ENCODE measurements at regions not wholly inside any gene's neighbourhood (a gene's known extent, or its start where the extent isn't known, plus 50 kb on each side); places are given as distances from the start of the nearest gene placed in this dataset.
A peak's percentile ranks its signal among the peaks of the same experiment; 100 is the strongest.
"Not testable (repeated sequence)": the region's sequence is repeated elsewhere in the genome, so short reads cannot be mapped to it uniquely, and the experiment has no call there.

DNA sequence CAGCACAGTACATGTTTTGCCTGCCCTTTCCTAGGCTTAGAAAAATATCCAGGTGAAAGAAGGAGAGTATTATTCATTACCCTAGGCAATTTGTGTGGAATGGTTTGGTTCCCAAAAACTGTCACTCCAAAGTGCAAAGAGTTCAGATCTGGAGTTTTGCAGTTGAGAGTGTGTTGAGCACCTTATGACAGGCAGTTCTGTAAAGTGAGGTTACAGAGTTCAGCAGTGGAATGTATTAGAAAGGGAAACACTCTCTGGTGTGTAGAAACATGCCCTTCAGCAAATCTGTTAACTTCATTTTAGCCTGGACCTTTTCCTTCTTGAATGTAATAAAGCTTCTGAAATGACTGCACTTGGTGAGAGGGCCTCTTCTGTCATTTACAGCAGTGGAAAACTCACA, 154.0 kb upstream of the SSTR1 start:
- DNase-seq (ENCODE audit: low read depth in 2 of 2): no peak

DNA sequence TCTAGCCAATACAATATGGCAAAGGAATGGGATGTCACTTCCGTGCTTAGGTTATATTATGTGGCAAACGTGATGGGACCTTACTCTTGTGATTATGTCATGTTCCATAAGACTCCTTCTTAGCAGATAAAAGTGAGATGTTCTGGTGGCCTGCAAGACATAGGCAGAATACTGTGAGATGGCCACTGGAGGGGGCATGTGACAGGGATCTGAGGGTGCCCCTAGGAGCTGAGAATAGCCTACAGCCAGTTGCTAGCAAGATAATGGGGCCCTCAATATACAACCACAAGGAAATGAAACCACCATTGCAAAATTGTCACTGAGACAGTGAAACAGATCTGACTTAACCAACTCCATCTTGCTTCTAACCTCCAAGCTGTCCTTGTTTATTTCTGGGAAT, 151.4 kb upstream of the SSTR1 start:
- no peak for DNase-seq (ENCODE audit: low read depth in 2 of 2)

DNA sequence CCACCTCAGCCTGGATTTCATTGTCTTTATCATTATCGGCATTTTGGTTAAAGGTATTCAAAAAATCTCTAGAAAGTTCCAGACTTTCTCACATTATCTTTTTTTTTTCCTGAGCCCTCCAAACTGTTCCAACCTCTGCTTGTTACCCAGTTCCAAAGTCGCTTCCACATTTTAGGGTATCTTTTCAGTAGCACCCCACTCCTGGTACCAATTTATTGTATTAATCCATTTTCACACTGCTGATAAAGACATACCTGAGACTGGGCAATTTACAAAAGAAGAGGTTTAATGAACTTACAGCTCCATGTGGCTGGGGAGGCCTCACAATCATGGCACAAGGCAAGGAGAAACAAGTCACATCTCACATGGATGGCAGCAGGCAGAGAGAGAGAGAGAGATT, 145.5 kb upstream of the SSTR1 start:
- DNase-seq (ENCODE audit: low read depth in 2 of 2): not testable (repeated sequence)

DNA sequence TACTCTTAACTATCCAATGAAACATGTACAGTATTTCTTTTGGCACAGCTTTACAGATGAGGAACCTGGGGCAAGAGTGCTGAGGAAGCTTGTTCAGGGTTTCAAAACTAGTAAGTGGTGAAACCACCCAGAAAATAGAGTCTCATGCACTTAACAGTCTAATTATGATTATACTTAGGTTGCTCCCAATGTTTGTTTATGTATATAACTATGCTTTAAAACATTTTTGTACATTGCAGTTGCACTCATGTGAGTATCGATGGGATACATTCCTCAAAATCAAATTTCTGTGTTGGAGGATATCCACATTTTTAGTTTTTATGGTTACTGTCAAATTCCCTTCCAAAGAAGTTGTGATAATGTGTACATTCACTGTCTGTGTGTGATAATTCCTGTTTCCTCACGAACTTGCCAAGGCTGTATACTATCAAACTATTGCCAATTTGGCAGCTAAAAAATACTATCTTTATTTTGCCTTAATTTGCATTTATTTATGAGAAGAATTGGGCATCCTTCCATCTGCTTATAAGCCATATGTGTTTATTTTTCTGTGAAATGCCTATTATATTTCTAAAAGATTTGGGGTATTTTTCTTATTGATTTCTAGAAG, 143.9 kb upstream of the SSTR1 start:
- no peak for DNase-seq (ENCODE audit: low read depth in 2 of 2)

DNA sequence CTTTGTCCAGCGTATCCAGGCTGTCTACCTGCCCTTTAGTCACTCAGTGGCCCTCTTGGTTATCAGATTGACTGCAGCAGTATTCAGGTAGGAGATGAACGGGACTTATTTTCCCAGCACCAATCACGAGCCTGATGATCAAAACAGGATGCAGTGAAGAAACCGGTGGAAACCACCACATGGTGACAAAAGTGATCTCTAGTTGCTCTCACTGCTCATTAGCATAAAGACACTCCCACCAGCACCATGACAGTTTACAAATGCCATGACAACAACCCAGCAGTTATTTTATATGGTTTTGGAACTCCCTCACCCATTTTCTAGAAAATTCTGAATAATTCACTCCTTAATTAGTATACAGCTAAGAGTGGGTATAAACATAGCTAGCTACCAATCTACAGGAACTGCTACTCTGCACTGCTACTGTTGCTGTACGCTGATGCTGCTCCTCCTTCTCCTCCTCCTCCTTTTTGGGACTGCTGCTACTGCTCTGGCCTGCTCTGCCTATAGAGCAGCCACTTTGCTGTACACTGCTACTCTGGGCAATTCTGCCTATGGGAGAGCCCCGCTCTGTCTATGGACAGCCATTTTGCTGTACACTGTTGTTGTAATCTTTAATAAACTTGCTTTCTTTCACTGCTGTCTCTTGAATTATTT, 142.5 kb upstream of the SSTR1 start:
- DNase-seq (ENCODE audit: low read depth in 2 of 2): peak; percentile 15 to 28

DNA sequence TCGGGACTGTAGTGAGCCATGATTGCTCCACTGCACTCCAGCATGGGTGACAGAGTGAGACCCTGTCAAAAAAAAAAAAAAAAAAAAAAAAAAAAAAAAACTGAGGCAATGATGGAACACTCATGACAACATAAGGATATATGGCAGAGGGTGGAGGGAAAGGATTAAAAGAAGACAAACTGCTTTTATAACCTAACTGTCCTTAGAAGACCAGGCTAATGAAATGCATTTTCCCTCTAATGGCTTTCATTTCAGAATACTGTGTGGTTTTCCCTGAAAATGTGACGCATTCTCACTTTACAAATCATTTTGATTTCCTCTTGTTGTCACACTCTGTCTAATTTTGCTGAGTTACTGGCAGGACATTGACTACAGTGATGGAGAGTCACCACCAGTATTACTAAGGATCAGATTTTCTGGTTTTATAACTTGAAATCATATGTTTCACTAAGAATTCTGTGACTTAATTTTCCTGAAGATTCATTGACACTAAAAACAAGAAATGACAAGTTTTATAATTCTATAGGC, 137.6 kb upstream of the SSTR1 start:
- DNase-seq (ENCODE audit: low read depth in 2 of 2): no peak

DNA sequence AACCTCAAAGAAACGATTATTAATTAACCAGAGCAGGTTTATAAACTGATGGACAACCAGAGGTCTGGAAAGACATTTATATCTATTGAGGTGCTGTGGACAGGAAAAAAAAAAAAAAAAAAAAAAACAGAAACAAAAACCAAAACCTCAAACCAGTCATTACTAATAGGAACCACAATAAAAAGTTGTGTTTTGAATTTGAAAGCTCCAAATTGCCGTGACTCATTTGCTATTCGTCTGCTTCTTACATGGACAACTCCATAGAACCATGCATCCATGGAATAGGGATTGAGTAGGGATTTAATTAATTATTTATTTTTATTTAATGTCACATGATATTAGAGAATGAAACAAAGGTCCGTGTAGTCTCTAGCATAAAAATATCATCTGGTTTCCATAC, 134.1 kb upstream of the SSTR1 start:
- DNase-seq (ENCODE audit: low read depth in 2 of 2): no peak

DNA sequence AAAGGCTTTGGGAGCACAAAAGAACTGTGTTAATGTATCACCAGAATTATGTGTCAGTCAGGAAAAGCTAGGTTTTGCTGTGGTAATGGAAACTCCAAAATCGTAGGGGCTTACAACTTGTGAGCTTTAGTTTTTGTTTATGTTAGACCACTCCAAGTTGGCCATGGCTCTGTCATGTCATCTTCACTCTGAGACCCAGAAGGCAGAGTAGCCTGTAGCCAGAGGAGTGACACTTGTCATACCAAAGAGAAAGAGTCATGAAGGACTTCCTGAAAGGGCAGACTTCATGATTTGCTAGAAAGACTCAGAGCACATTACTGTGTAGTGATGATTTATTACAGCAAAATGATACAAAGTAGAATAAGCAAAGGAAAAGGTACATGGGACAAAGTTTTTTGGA, 133.6 kb upstream of the SSTR1 start:
- DNase-seq (ENCODE audit: low read depth in 2 of 2): no peak

DNA sequence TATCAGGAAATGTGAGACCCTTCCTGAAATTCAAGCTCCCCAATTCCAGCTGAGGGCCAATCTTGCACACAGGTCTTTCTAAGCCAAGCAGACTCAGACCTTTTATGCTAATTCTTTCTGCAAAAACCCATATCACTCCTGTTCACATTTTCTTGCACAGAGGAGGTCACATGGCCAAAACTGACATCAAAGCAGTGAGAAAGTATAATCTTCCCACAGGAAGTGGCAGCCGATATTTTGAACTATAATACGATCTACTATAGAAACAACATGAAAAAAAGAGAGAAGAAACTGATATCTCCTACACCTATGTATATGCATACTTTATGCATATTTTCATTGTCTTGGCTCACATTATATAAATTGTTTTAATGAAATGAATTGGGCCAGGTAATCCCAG, 132.9 kb upstream of the SSTR1 start:
- no peak for DNase-seq (ENCODE audit: low read depth in 2 of 2)

DNA sequence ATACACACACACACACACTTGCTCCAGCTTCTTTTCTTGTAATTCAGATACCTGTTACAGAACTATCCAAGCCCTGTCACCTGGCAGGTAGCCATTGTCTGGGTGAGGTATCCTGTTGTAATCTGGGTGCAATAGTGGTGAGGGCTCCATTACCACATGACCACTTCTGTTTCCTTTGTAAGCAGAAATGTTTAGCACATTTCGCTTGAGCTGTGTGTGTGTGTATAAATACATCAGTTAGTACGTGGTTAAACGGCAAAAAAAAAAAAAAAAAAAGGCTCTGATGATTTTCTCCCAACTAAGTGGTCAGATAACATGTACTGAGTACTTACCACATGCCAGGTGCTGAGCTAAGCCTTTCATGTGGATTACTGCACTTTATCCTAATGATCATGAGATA, 129.3 kb upstream of the SSTR1 start:
- DNase-seq (ENCODE audit: low read depth in 2 of 2): peak in 1 of 2 donors; percentile 4

DNA sequence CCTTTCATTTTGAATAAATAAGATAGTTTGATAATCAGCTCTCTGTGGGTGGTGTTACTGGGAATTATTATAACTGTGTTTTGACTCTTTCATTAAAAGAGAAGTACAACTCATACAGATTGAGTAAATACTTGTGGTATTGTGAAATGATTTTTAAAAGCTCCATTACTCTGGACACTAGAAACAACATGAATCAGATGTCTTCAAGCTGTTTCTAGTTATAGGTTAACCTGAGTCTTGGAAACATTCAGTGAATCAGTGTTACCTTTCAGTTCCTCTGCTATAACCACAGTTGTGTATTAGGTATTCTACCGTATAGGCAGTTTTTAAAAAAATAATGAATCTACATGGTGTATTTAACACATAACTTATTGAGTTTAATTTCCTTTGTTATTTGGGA, 128.4 kb upstream of the SSTR1 start:
- no peak for DNase-seq (ENCODE audit: low read depth in 2 of 2)

DNA sequence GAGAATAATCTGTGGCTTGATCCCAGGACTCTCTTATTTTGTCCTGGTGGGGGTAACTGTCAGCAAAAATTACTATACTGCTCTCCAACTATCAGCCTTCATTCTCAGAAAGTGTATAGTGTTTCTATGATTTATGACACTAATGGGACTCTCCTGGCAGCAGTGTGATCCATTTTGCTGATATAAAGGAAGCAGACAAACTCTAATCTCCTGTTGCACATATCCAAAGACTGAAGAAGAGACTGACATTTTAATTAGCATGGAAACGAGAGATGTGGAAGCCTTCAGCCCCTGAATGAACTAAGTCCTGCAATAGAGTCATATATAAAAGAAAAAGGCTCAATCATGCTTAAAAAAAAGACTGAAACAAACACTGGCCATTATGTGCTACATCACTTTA, 127.8 kb upstream of the SSTR1 start:
- DNase-seq (ENCODE audit: low read depth in 2 of 2): no peak

DNA sequence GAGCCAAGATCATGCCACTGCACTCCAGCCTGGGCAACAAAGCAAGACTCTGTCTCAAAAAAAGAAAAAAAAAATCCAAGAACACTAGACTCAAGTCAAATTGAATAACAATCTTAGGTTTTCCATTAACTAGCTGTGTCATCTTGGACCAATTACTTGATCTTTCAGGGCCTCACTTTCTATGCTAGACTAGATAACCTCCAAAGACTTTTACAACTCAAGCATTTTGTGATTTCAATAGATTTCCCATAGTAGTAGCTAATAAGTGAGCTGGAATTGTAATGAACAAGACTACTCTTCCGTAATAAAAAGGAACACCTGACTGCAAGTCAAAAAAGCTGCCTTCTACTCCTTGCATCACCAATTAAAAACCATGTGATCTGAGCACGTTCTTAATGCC, 127.0 kb upstream of the SSTR1 start:
- DNase-seq (ENCODE audit: low read depth in 2 of 2): no peak

DNA sequence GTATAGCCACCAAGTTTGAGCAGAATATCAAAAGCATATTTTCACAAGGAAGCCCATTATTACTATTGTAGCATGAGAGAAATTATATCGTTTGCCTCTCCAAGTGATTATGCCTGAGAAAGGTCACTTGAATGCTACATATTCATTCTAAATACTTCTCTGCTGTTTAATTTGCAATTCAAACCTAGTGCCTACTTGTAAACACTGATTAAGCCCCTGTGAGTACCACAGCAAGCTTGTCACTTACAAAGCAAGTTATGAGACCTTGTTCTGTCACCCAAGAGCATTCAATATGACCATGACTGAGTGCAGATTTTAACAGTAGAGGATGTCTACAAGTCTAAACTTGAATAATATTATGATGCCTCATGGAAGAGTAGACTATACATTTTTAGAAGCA, 124.7 kb upstream of the SSTR1 start:
- DNase-seq (ENCODE audit: low read depth in 2 of 2): no peak

DNA sequence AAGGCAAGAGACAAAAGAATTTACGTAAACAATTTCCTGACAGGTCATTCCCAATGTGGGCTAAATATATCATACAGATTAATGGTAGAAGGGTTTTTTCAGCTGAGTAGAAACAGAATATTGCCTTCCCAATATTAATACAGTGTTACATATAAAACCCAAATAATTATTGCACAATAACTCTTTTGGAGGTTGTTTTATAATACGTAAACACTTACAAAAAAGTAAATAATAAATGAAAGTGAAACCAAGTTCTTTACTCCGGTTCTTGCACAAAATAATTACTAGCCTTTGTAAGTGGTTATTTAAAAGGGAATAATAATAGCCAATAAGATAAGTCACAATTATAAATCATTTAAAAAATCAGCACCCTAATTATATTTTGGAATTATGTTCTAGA, 118.6 kb upstream of the SSTR1 start:
- DNase-seq (ENCODE audit: low read depth in 2 of 2): no peak

DNA sequence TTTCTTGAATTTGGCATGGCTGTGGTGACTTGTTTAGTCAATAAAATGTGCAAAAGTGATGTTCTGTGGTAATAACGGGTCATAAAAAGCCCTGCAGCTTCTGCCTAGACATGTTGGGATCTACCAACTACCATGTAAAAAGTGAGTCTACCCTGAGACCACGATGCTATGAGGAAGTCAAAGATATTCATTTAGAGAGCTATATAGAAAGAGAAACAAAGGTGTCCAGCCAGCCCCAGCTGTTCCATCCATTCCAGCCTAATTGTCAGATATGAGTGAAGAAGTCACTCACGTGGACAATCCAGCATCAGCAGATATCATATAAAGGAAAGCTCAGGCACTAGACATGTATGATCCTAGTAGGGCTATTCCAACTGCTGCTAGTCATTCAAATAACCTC, 117.2 kb upstream of the SSTR1 start:
- no peak for DNase-seq (ENCODE audit: low read depth in 2 of 2)

DNA sequence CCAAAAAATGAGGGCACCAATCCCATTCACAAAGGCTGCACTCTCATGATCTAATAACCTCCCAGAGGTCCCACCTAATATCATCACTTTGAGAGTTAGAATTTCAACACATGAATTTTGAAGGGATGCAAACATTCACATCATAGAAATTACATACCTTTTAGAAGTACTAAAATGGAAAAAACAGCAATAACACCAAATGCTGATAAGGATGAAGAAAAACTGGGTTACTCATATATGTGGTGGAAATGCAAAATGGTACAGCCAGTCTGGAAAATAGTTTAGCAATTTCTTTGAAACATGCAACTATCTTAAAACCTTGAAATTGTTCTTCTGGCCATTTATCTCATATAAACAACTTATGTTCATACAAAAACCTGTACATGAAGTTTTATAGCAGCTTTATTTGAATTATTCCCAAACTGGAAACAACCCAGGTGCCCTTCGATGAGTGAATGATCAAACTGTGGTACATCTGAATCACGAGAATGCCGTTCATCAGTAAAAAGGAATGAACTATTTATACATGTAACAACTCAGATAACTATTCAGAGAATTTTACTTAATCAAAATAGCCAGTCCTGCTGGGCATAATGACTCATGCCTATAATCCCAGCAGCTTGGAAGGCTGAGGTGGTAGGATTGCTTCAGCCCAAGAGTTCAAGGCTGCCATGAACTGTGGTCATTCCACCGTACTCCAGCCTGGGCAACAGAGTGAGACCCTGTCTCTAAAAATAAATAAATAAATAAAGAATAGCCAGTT, 109.4 kb upstream of the SSTR1 start:
- DNase-seq (ENCODE audit: low read depth in 2 of 2): no peak

DNA sequence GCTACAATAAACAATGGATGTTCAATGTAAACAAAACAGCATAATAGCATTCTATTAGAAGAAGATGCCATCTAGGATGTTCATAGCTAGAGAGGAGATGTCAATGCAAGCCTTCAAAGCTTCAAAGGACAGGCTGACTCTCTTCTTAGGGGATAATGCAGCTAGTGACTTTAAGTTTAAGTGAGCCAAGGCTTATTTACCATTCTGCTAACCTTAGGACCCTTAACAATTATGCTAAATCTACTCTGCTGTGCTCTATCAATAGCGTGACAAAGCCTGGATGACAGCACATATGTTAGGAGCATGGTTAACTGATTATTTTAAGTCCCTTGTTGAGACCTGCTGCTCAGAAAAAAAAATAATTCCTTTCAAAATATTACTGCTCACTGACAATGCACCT, 106.0 kb upstream of the SSTR1 start:
- DNase-seq (ENCODE audit: low read depth in 2 of 2): no peak

DNA sequence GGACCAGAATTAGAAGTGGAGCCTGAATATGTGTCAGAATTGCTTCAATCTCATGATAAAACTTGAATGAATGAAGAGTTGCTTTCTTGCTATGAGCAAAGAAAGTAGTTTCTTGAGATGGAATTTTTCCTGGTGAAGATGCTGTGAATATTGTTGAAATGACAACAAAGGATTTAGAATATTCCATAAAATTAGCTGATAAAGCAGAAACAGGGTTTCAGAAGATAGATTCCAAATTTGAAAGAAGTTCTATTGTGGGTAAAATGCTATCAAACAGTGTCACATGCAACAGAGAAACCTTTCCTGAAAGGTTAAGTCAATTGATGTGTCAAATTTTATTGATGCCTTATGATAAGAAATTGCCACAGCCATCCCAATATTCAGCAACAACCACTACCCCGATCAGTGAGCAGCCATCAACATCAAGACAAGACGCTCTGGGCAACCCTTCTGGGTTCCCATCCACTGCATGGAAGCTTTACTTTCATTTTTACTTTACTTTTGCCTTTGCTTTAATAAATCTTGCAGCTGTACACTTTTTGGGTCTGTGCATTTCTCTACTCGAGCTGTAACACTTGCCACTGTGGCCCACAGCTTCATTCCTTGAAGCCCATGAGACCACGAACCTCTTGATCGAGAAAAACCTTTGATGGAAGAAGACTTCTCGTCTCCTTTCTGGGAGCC, 104.0 kb upstream of the SSTR1 start:
- no peak for DNase-seq (ENCODE audit: low read depth in 2 of 2)

DNA sequence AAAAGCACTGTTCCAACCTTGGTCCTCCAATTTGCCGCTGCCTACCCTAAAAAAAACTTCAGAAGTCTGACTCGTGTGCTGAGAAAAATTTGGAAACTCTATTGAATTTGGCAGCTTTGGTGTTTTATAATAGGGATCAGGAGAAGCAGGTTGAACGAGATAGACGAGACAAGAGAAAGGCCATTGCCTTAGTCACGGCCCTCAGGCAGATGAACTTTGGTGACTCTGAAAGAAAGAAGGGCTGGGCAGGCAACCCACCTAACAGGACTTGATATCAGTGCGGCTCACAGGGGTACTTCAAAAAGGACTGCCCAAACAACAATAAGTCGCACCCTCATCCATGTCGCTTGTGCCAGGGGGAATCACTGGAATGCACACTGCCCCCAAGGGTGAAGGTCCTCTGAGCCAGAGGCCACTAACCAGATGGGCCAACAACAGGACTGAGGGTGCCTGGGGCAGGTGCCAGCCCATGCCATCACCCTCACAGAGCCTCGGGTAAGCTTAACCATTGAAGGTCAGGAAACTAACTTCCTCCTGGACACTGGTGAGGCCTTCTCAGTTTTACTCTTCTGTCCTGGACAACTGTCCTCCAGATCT, 102.5 kb upstream of the SSTR1 start:
- DNase-seq (ENCODE audit: low read depth in 2 of 2): no peak

DNA sequence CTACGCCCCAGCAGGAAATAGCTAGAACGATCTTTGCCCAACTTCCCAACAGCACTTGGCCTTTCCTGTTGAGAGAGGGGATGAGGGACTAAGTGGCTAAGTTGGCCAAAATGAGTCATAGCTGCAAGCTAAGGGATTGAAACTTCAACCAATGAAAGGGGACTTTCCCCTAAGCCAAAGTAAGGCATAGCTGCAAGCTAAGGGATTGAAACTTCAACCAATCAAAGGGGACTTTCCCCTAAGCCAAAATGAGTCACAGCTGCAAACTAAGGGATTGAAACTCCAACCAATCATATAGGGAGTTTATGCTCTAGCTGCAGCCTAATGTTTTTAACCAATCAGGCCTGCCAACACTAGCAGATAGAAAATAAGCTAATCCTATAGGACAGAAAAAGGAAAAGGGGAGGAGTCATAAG, 100.5 kb upstream of the SSTR1 start:
- no peak for DNase-seq (ENCODE audit: low read depth in 2 of 2)

DNA sequence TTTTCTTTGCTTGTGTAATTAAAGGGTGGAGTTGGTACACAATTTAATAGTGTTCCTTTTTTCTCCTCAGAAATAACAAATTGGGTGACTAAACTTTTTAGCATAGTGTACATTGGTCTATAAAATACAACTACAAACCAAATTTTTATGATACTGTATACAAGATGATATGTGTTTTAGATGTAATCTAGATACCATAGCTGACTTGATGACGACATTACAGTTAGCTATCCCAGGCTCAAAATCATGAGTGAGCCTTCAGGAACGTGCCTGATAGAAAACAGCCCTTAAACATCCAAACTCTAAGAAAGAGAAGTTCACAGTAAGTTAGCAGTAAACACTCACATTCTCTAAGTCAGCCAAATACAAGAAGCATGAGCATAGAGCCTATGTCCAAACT, 99.0 kb upstream of the SSTR1 start:
- no peak for DNase-seq (ENCODE audit: low read depth in 2 of 2)
